Activated naive CD4-positive, alpha-beta T cell treated with anti-CD3 and anti-CD28 coated beads, Interleukin-2, amount 50 U/mL, for 72 hours (primary cell): ENCODE measurements at regions not wholly inside any gene's neighbourhood (a gene's known extent, or its start where the extent isn't known, plus 50 kb on each side); places are given as distances from the start of the nearest gene placed in this dataset.

ENCODE experiments used
- ATAC-seq, 2 donors: fragments of 150-1000 bp; cut with Tn5 transposase; 2 replicates each; pipeline ENCODE4 v1.10.0; 2021; ENCODE audit warnings: mild to moderate bottlenecking in 2 of 2, moderate library complexity in 2 of 2
- DNase-seq, 2 donors: peaks; one replicate each; pipeline ENCODE4 v3.0.0; 2021 to 2022; ENCODE audit warnings: low spot score in 2 of 2
- H3K27ac Mint-ChIP-seq, 2 donors: one replicate each; pipeline ENCODE4 v1.8.0; 2022; ENCODE audit warnings: mild to moderate bottlenecking in 2 of 2, mixed read lengths in 2 of 2
- H3K36me3 Mint-ChIP-seq, 2 donors: one replicate each; pipeline ENCODE4 v1.8.0; 2022; ENCODE audit warnings: mixed read lengths in 2 of 2
- H3K9me3 Mint-ChIP-seq, 2 donors: one replicate each; pipeline ENCODE4 v1.8.0; 2022; ENCODE audit warnings: mixed read lengths in 2 of 2

- Mint-ChIP-seq H3K9me3 (peaks cover 15 to 31% of the 10 kb centered on the region in 2 donors), H3K36me3 (no peaks in the 10 kb centered on the region), H3K27ac (no peak overlapping the region)
- ATAC-seq (no peak), DNase-seq (no peak)
These were observed 1526.5 kb downstream of the LRRC4C start for GRCh38 chr11:39932966-39933365.

- H3K36me3 Mint-ChIP-seq = peaks cover 8 to 13% of the 10 kb centered on the region in 2 donors
- H3K27ac Mint-ChIP-seq = no peak overlapping the region
- H3K9me3 Mint-ChIP-seq = peaks cover 25 to 28% of the 10 kb centered on the region in 2 donors
- DNase-seq (no peak), ATAC-seq (no peak)
These were observed 1542.2 kb downstream of the LRRC4C start for GRCh38 chr11:39917256-39917655.

GRCh38 chr11:39910087-39910486 is 1549.4 kb downstream of the LRRC4C start:
- Mint-ChIP-seq H3K9me3 (peaks cover 16 to 22% of the 10 kb centered on the region in 2 donors), H3K27ac (no peak overlapping the region), H3K36me3 (peaks cover 6 to 8% of the 10 kb centered on the region in 2 donors)
- DNase-seq (no peak), ATAC-seq (no peak)

- H3K27ac Mint-ChIP-seq = no peak overlapping the region
- no peak for DNase-seq
- no peaks in the 10 kb centered on the region for H3K36me3 Mint-ChIP-seq
- H3K9me3 Mint-ChIP-seq = peaks cover 9 to 17% of the 10 kb centered on the region in 2 donors
- ATAC-seq = no peak
These were observed 1598.5 kb downstream of the LRRC4C start for GRCh38 chr11:39860931-39861330.

GRCh38 chr11:39817241-39817640 is 1642.2 kb downstream of the LRRC4C start:
- ATAC-seq (no peak), DNase-seq (no peak)
- peaks cover 45% of the 10 kb centered on the region in 2 donors for H3K9me3 Mint-ChIP-seq
- H3K27ac Mint-ChIP-seq = no peak overlapping the region
- peaks cover 13 to 23% of the 10 kb centered on the region in 2 donors for H3K36me3 Mint-ChIP-seq

- peaks cover 44 to 50% of the 10 kb centered on the region in 2 donors for H3K9me3 Mint-ChIP-seq
- ATAC-seq (no peak), DNase-seq (no peak)
- H3K36me3 Mint-ChIP-seq = peaks cover 0 to 14% of the 10 kb centered on the region in 2 donors
- H3K27ac Mint-ChIP-seq = no peak overlapping the region
These were observed 1649.1 kb downstream of the LRRC4C start for GRCh38 chr11:39810358-39810757.

- no peak for DNase-seq
- ATAC-seq = no peak
- Mint-ChIP-seq H3K9me3 (peaks cover 40 to 45% of the 10 kb centered on the region in 2 donors), H3K36me3 (peaks cover 0 to 14% of the 10 kb centered on the region in 2 donors), H3K27ac (no peak overlapping the region)
These were observed 1649.6 kb downstream of the LRRC4C start for GRCh38 chr11:39809833-39810232.

GRCh38 chr11:39807904-39808303 is 1651.5 kb downstream of the LRRC4C start:
- ATAC-seq (no peak), DNase-seq (no peak)
- Mint-ChIP-seq H3K9me3 (peaks cover 32 to 37% of the 10 kb centered on the region in 2 donors), H3K27ac (no peak overlapping the region), H3K36me3 (peaks cover 0 to 13% of the 10 kb centered on the region in 2 donors)

- Mint-ChIP-seq H3K27ac (no peak overlapping the region), H3K9me3 (peaks cover 22 to 27% of the 10 kb centered on the region in 2 donors), H3K36me3 (peaks cover 0 to 9% of the 10 kb centered on the region in 2 donors)
- DNase-seq (no peak), ATAC-seq (no peak)
These were observed 1652.8 kb downstream of the LRRC4C start for GRCh38 chr11:39806652-39807051.

GRCh38 chr11:39804271-39804670 is 1655.2 kb downstream of the LRRC4C start:
- no peak for DNase-seq
- ATAC-seq = no peak
- Mint-ChIP-seq H3K9me3 (peaks cover 18 to 26% of the 10 kb centered on the region in 2 donors), H3K36me3 (peaks cover 0 to 3% of the 10 kb centered on the region in 2 donors), H3K27ac (no peak overlapping the region)

- Mint-ChIP-seq H3K27ac (no peak overlapping the region), H3K9me3 (peaks cover 3 to 6% of the 10 kb centered on the region in 2 donors), H3K36me3 (no peaks in the 10 kb centered on the region)
- DNase-seq (no peak), ATAC-seq (no peak)
These were observed 1672.8 kb downstream of the LRRC4C start for GRCh38 chr11:39786682-39787081.

GRCh38 chr11:39786281-39786680 is 1673.2 kb downstream of the LRRC4C start:
- no peak overlapping the region for H3K27ac Mint-ChIP-seq
- no peaks in the 10 kb centered on the region for H3K36me3 Mint-ChIP-seq
- ATAC-seq (no peak), DNase-seq (no peak)
- H3K9me3 Mint-ChIP-seq = peaks cover 3 to 6% of the 10 kb centered on the region in 2 donors

GRCh38 chr11:39784873-39785272 is 1674.6 kb downstream of the LRRC4C start:
- no peak for DNase-seq
- Mint-ChIP-seq H3K9me3 (peaks cover 6 to 12% of the 10 kb centered on the region in 2 donors), H3K36me3 (no peaks in the 10 kb centered on the region), H3K27ac (no peak overlapping the region)
- no peak for ATAC-seq

GRCh38 chr11:39780131-39780530 is 1679.3 kb downstream of the LRRC4C start:
- ATAC-seq (no peak), DNase-seq (no peak)
- peaks cover 15% of the 10 kb centered on the region in 2 donors for H3K9me3 Mint-ChIP-seq
- no peak overlapping the region for H3K27ac Mint-ChIP-seq
- H3K36me3 Mint-ChIP-seq = no peaks in the 10 kb centered on the region

- no peak for ATAC-seq
- DNase-seq = no peak
- H3K36me3 Mint-ChIP-seq = no peaks in the 10 kb centered on the region
- H3K9me3 Mint-ChIP-seq = peaks cover 20 to 21% of the 10 kb centered on the region in 2 donors
- H3K27ac Mint-ChIP-seq = no peak overlapping the region
These were observed 1682.4 kb downstream of the LRRC4C start for GRCh38 chr11:39777035-39777434.

GRCh38 chr11:39772525-39773137 is 1686.8 kb downstream of the LRRC4C start:
- Mint-ChIP-seq H3K27ac (no peak overlapping the region), H3K36me3 (no peaks in the 10 kb centered on the region), H3K9me3 (peaks cover 12 to 20% of the 10 kb centered on the region in 2 donors)
- no peak for DNase-seq
- no peak for ATAC-seq

GRCh38 chr11:39768214-39768613 is 1691.2 kb downstream of the LRRC4C start:
- ATAC-seq = no peak

GRCh38 chr11:39745401-39745800 is 1714.1 kb downstream of the LRRC4C start:
- no peak for ATAC-seq
- peaks cover 10 to 29% of the 10 kb centered on the region in 2 donors for H3K9me3 Mint-ChIP-seq
- no peaks in the 10 kb centered on the region for H3K36me3 Mint-ChIP-seq

More at GRCh38 chr11:39768214-39768613, 1691.2 kb downstream of the LRRC4C start:
- Mint-ChIP-seq H3K9me3 (peaks cover 20 to 31% of the 10 kb centered on the region in 2 donors), H3K27ac (no peak overlapping the region), H3K36me3 (no peaks in the 10 kb centered on the region)
- DNase-seq = no peak

More at GRCh38 chr11:39745401-39745800, 1714.1 kb downstream of the LRRC4C start:
- DNase-seq = no peak
- H3K27ac Mint-ChIP-seq = no peak overlapping the region
